Esophagus squamous epithelium (tissue), 4 donors: ENCODE measurements at regions not wholly inside any gene's neighbourhood (a gene's known extent, or its start where the extent isn't known, plus 50 kb on each side); places are given as distances from the start of the nearest gene placed in this dataset.

ENCODE experiments used
- POLR2A ChIP-seq, 4 donors: fragments of 450-650 bp; IDR thresholded peaks; one replicate each; pipeline ENCODE4 v1.6.1; 2017; ENCODE audit warnings: antibody characterized with exemption in 4 of 4, mild to moderate bottlenecking in 4 of 4, moderate library complexity in 3 of 4
- TF ChIP-seq, protein P1 (sequence below), 6 experiments: fragments of 450-650 bp in 4 of 6; fragments of 200-600 bp in 2 of 6; sonication (generic) in 2 of 6; IDR thresholded peaks; one replicate each; pipeline ENCODE4 v1.5.1; 2016 to 2019; ENCODE audit warnings: antibody characterized with exemption in 6 of 6, mild to moderate bottlenecking in 4 of 6, moderate library complexity in 4 of 6

DNA sequence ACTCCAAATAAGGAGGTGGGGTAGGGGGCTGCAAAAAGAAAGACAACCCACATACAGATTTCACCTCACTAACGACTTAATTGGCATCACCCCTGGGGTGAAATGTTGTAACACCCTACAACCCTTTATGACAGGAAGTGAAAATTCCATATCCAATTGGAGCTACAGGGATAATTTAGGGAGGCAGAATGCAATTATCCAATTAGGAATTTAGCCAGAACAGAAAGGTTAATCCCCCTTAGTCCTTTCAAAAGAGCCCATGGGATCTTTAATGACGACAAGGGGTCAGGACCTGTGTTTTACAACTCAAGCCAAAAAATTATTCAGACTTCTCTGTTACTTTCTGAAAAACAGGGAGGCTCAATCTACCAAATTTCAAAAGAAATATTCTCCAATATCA is 1027.1 kb downstream of the TMEM182 start:
- no peak for TF ChIP-seq POLR2A (IDR thresholded peaks at IDR 0.05)
- TF ChIP-seq, protein P1, sequence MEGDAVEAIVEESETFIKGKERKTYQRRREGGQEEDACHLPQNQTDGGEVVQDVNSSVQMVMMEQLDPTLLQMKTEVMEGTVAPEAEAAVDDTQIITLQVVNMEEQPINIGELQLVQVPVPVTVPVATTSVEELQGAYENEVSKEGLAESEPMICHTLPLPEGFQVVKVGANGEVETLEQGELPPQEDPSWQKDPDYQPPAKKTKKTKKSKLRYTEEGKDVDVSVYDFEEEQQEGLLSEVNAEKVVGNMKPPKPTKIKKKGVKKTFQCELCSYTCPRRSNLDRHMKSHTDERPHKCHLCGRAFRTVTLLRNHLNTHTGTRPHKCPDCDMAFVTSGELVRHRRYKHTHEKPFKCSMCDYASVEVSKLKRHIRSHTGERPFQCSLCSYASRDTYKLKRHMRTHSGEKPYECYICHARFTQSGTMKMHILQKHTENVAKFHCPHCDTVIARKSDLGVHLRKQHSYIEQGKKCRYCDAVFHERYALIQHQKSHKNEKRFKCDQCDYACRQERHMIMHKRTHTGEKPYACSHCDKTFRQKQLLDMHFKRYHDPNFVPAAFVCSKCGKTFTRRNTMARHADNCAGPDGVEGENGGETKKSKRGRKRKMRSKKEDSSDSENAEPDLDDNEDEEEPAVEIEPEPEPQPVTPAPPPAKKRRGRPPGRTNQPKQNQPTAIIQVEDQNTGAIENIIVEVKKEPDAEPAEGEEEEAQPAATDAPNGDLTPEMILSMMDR (IDR thresholded peaks at IDR 0.05) = no peak
